ENCODE measurements at regions not wholly inside any gene's neighbourhood (a gene's known extent, or its start where the extent isn't known, plus 50 kb on each side); places are given as distances from the start of the nearest gene placed in this dataset.

DNA sequence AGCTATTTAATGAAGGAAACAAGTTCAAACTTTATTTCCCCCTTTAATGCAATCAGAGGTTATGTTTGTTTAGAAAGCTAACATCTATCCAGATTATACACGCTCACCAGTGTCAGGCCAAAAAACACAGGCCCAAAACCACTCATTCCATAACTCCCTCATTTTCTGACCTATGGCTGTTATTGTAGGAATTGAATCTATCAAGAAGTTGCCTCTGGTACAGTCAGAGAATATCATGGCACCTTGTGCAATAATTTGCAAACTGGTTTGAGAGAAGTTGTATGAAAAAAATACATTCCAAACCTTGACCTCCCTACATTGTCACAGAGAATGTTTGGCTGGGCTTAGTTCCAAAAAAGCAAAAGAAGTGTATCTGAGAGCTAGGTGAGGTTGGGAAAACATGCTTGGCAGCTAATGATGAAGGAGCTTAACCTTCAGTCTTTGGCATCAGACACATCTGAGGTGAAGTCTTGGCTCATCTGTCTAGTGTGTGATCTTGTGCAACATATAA, 591.0 kb downstream of the ANKRD50 start:
- no peak for TF ChIP-seq CTCF (IDR thresholded peaks at IDR 0.05)
- no peak for TF ChIP-seq ZNF263 (CRISPR knock-in tag; IDR thresholded peaks at IDR 0.05; ENCODE audit: low read depth)
- no peak for TF ChIP-seq ELF4 (CRISPR knock-in tag; IDR thresholded peaks at IDR 0.05; ENCODE audit: low read depth)
- TF ChIP-seq USF2 (CRISPR knock-in tag; IDR thresholded peaks at IDR 0.05) = no peak
- TF ChIP-seq NFE2L1 (CRISPR knock-in tag; IDR thresholded peaks at IDR 0.05) = no peak
- TF ChIP-seq ZNF121 (CRISPR knock-in tag; IDR thresholded peaks at IDR 0.05) = no peak
- no peak for TF ChIP-seq GABPB1 (CRISPR knock-in tag; IDR thresholded peaks at IDR 0.05)
- no peak for TF ChIP-seq JUN (CRISPR knock-in tag; IDR thresholded peaks at IDR 0.05)
- TF ChIP-seq ZNF671 (CRISPR knock-in tag; IDR thresholded peaks at IDR 0.05) = no peak

Measured in WTC11 (cell line).